ENCODE measurements at regions not wholly inside any gene's neighbourhood (a gene's known extent, or its start where the extent isn't known, plus 50 kb on each side); places are given as distances from the start of the nearest gene placed in this dataset.
A peak's percentile ranks its signal among the peaks of the same experiment; 100 is the strongest.
"Not testable (repeated sequence)": the region's sequence is repeated elsewhere in the genome, so short reads cannot be mapped to it uniquely, and the experiment has no call there.

GRCh38 chr6:8982668-8983067 lies 547.3 kb upstream of the SLC35B3 start:
- DNase-seq (ENCODE audit: low spot score) = no peak
- peak; percentile 54 for ATAC-seq

DNA sequence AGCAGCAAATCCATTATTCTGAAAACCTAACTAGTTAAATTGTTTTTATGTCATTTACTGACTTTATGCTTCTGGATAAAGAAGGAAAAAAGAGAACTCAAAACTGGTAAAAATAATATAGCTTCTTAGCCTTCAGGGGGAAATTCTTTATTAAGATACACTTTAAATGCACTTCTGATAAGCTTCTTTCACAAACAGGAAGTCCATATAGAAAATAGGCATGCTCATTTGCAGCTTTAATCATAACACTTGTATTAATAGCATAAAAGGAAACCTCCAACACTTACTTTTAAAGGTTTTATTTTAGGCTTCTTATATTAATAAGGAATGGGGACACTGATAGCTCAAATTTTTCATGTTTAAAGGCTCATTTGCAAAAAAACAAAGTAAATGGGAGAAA lies 538.0 kb upstream of the SLC35B3 start:
- ATAC-seq = no peak
- no peak for DNase-seq (ENCODE audit: low spot score)

- no peak for ATAC-seq
- DNase-seq (ENCODE audit: low spot score) = no peak
Observed at GRCh38 chr6:8969747-8970146, 534.4 kb upstream of the SLC35B3 start.

GRCh38 chr6:8958894-8959511 lies 523.7 kb upstream of the SLC35B3 start:
- DNase-seq (ENCODE audit: low spot score) = no peak
- ATAC-seq = no peak

GRCh38 chr6:8953310-8953709 lies 518.0 kb upstream of the SLC35B3 start:
- no peak for ATAC-seq

GRCh38 chr6:8948733-8949132 lies 513.4 kb upstream of the SLC35B3 start:
- ATAC-seq (no peak), DNase-seq (ENCODE audit: low spot score) (no peak)

More at GRCh38 chr6:8953310-8953709, 518.0 kb upstream of the SLC35B3 start:
- DNase-seq (ENCODE audit: low spot score) = no peak

DNA sequence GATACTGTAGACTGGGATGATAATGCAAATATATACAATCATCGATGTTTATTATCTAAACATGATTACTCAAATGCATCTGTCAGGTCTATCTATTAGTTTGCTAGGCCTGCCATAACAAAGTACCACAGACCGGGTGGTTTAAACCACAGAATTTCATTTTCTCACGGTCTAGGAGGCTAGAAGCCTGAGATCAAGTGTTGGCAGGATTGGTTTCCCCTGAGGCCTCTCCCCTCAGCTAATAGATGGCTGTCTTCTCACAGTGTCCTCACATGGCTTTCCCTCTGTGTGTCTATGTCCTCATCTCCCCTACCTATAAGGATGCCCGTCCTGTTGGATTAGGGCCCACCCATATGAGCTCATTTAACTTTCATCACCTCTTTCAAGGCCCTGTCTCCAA lies 512.6 kb upstream of the SLC35B3 start:
- ATAC-seq = no peak
- DNase-seq (ENCODE audit: low spot score) = no peak

DNA sequence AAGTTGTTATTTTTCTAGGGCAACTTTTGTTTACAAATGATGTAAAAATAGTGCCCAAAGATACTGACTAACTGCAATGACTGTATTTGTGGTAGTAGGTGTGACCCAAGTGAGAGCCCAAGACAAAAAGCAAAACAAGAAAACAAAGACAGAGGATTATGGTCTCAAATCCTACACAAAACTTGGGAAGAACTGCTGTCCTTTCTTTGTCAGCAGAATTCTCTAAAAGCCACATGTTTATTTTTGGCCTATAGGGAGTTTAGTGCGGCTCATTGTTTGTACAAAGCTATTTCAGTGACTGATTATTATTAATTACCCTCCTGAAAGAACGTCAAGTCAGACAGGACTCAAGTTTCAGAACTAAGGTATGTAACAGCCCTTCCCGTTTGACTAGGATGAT lies 509.2 kb upstream of the SLC35B3 start:
- ATAC-seq (no peak), DNase-seq (ENCODE audit: low spot score) (no peak)

GRCh38 chr6:8943073-8943472 lies 507.7 kb upstream of the SLC35B3 start:
- no peak for DNase-seq (ENCODE audit: low spot score)
- peak; percentile 87 for ATAC-seq

DNA sequence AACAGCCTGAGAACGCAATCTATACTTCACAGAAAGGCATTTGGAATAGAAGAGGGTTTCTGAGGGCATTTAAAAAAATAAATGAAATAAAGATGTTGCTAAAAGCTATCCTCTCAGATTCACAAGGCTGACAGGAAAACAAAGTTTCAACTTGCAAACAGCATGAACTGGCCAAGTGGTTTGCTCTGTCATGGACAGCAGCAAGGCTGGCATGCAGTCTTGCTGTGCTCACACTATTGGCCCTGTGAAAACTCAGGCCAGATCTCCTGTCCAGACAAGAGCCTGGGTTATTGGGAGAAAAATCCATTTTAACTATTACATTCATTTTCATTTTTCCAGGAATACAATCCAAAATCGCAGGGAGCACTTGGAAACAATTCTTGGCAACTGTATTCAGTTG lies 506.2 kb upstream of the SLC35B3 start:
- ATAC-seq (peak; percentile 83), DNase-seq (ENCODE audit: low spot score) (no peak)

- no peak for DNase-seq (ENCODE audit: low spot score)
- no peak for ATAC-seq
Observed at GRCh38 chr6:8940356-8940755, 505.0 kb upstream of the SLC35B3 start.

- ATAC-seq = no peak
Observed at GRCh38 chr6:8939615-8940014, 504.3 kb upstream of the SLC35B3 start.

GRCh38 chr6:8934318-8934717 lies 499.0 kb upstream of the SLC35B3 start:
- DNase-seq (ENCODE audit: low spot score) = no peak
- no peak for ATAC-seq

More at GRCh38 chr6:8939615-8940014, 504.3 kb upstream of the SLC35B3 start:
- DNase-seq (ENCODE audit: low spot score) = no peak

- DNase-seq (ENCODE audit: low spot score) (no peak), ATAC-seq (no peak)
Observed at GRCh38 chr6:8930009-8930408, 494.7 kb upstream of the SLC35B3 start.

DNA sequence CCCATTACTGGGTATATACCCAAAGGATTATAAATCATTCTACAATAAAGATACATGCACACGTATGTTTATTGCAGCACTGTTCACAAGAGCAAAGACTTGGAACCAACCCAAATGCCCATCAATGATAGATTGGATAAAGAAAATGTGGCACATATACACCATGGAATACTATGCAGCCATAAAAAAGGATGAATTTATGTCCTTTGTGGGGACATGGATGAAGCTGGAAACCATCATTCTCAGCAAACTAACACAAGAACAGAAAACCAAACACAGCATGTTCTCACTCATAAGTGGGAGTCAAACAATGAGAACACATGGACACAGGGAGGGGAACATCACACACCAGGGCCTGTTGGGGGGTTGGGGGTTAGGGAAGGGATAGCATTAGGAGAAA lies 484.9 kb upstream of the SLC35B3 start:
- not testable (repeated sequence) for DNase-seq (ENCODE audit: low spot score); ATAC-seq

GRCh38 chr6:8918196-8918595 lies 482.9 kb upstream of the SLC35B3 start:
- ATAC-seq = no peak
- no peak for DNase-seq (ENCODE audit: low spot score)

- no peak for DNase-seq (ENCODE audit: low spot score)
- ATAC-seq = no peak
Observed at GRCh38 chr6:8914700-8915099, 479.4 kb upstream of the SLC35B3 start.

- ATAC-seq (peak; percentile 64), DNase-seq (ENCODE audit: low spot score) (no peak)
Observed at GRCh38 chr6:8908638-8909037, 473.3 kb upstream of the SLC35B3 start.

- ATAC-seq (peak; percentile 54), DNase-seq (ENCODE audit: low spot score) (no peak)
Observed at GRCh38 chr6:8906699-8907098, 471.4 kb upstream of the SLC35B3 start.

GRCh38 chr6:8905757-8906156 lies 470.4 kb upstream of the SLC35B3 start:
- DNase-seq (ENCODE audit: low spot score) (peak; percentile 49), ATAC-seq (peak; percentile 85)

GRCh38 chr6:8904754-8905153 lies 469.4 kb upstream of the SLC35B3 start:
- no peak for ATAC-seq

DNA sequence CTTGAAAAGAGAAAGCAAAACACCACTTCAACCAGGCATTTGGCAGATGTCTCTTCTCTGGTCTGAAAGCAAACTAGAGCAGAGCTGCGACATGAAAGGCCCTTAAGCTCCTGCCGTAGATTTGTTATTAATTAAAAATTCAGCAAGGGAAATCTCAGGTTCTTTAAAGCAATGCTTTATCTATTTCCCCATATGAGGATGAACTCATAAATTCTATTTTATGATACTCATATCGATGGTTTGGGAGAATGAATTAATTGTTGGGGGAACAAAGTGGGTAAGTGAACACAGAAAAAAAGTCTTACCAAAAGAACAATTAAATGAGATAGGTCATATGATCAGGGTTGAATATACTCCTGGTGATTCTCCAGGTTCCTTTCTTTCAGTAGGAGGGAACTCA lies 464.7 kb upstream of the SLC35B3 start:
- no peak for DNase-seq (ENCODE audit: low spot score)
- no peak for ATAC-seq

More at GRCh38 chr6:8904754-8905153, 469.4 kb upstream of the SLC35B3 start:
- no peak for DNase-seq (ENCODE audit: low spot score)

DNA sequence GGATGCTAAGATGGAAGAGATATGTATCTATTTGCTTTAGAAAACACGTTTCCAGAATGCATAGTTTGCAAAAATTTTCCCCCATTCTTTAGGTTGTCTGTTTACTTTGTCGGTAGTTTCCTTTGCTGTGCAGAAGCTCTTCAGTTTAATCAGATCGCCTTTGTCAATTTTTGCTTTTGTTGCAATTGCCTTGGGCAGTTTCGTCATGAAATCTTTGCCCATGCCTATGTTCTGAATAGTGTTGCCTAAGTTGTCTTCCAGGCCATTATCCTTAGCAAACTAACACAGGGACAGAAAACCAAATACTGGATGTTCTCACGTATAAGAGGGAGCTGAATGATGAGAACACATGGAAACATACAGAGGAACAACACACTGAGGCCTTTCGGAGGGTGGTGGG lies 454.2 kb upstream of the SLC35B3 start:
- no peak for ATAC-seq
- no peak for DNase-seq (ENCODE audit: low spot score)
